ENCODE measurements at regions not wholly inside any gene's neighbourhood (a gene's known extent, or its start where the extent isn't known, plus 50 kb on each side); places are given as distances from the start of the nearest gene placed in this dataset.

DNA sequence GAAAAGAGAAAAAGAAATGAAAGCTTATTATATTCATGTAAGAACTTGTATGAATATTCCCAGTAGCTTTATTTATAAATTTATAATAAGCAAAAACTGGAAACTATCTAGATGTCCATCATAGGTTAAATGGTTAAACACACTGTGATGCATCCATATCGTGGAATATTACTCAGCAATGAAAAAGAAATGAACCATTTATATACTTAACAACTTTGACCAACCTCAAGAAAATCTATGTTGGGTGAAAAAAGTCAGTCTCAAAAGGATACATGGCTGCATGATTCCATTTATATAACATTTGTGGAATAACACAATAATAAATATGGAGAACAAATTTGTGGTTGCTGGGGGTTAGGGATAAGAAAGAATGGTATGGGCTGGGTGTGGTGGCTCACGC lies 713.0 kb upstream of the SGO1 start:
- ChIA-PET POLR2A (no interaction called here), CTCF (no interaction called here)
- TF ChIP-seq TARDBP (IDR thresholded peaks at IDR 0.05): no peak
- no peak for TF ChIP-seq NFRKB (IDR thresholded peaks at IDR 0.05)
- no peak for TF ChIP-seq LEF1 (IDR thresholded peaks at IDR 0.05; ENCODE audit: borderline replicate concordance)
- TF ChIP-seq HDGF (IDR thresholded peaks at IDR 0.05; ENCODE audit: borderline replicate concordance): no peak
- no peak for TF ChIP-seq L3MBTL2 (conservative IDR thresholded peaks at IDR 0.05)
- no peak for TF ChIP-seq CTBP1 (IDR thresholded peaks at IDR 0.05; ENCODE audit: borderline replicate concordance)
- no peak for TF ChIP-seq ARNT (IDR thresholded peaks at IDR 0.05)
- TF ChIP-seq SP1 (IDR thresholded peaks at IDR 0.05): no peak
- DNase-seq (ENCODE audit: extremely low spot score): no peak

DNA sequence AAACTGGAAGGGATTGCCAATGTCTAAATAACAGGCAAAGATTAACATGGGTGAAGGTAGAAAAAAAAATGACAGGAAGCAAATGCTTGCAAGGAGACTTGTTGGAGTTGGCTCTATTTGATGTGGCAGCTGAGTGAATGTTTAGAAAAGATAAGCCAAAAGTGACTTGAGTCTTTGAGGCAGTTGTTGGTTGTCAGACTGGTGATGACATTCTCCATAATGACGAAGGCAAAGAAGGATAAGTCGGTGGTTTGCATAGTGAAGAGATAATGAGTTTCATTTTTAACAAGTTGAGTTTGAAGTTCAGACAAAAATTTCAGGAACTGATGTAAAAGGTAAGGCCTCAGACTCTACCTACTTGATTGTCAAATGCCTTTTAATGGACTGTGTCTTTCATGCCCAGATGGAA lies 704.1 kb upstream of the SGO1 start:
- no peak for DNase-seq (ENCODE audit: extremely low spot score)
- ChIA-PET CTCF (no interaction called here), POLR2A (no interaction called here)
- TF ChIP-seq ZNF384 (IDR thresholded peaks at IDR 0.05): no peak
- no peak for TF ChIP-seq FOXK2 (IDR thresholded peaks at IDR 0.05)
- no peak for TF ChIP-seq SP1 (IDR thresholded peaks at IDR 0.05)
- no peak for TF ChIP-seq FOXA1 (IDR thresholded peaks at IDR 0.05)
- TF ChIP-seq PKNOX1 (IDR thresholded peaks at IDR 0.05): no peak
- no peak for TF ChIP-seq SUZ12 (IDR thresholded peaks at IDR 0.05)

- CTCF ChIA-PET: no interaction called here
- POLR2A ChIA-PET: no interaction called here
- no peak for DNase-seq (ENCODE audit: extremely low spot score)
- TF ChIP-seq BHLHE40 (IDR thresholded peaks at IDR 0.05; ENCODE audit: borderline replicate concordance) (no peak), TARDBP (IDR thresholded peaks at IDR 0.05) (no peak), FOXA1 (IDR thresholded peaks at IDR 0.05) (no peak)
These were observed 692.7 kb upstream of the SGO1 start for GRCh38 chr3:20878691-20879090.

DNA sequence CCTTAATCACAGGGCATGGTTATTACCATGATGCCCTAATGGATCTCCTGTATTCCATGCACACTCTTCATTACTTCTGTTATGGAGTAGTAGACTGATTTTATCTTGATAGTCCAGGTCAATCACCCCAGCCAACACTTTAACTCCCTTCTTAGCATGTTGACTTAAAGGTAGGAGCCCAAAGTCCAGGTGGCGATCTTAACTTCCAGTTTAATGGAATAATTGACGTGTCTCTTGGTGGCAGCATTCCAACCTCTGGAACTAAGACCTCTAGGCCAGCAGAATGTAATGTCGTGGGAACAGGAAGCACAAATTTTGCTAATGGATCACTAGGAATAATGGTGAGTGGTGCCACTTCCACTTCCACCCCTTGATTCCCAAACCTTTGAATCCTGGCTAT lies 687.2 kb upstream of the SGO1 start:
- POLR2A ChIA-PET: no interaction called here

DNA sequence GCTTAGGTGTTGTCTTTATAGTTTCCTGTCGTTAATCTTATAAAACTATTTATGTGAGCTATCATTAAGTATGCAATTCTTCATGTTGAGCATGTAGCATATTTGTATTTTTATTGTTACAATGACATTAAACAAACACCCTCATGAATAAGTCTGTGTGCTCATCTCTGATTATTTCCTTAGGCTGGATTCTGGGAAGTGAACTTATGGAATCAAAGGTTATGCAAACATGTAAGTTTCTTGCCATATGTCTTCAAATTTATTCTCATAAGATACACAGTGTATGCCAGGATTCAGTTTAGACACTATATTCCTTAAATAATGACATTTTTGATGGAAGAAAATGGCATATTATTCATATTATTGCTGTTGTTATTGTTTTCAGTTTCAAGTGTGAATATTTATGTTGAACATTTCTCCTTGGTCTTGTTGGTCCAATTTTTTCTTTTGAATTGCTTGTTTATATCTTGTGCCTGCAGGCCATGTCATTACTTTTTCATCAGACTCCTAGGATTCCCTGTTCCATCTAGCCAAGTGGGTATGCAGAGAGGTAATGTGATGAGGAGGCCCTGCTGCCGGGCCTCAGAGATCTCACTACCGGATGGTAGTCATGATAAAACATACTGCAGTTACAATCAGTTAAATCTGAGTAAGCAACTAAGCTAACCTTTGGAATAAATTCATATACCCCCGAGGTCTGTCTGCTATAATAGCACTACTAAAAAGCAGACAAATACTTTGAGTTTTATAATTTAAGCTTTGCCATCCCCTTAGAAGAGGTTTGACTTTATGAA lies 684.3 kb upstream of the SGO1 start:
- no peak for TF ChIP-seq L3MBTL2 (conservative IDR thresholded peaks at IDR 0.05)
- no peak for TF ChIP-seq ELF4 (IDR thresholded peaks at IDR 0.05)
- TF ChIP-seq FOXA1 (IDR thresholded peaks at IDR 0.05): no peak
- TF ChIP-seq SP1 (IDR thresholded peaks at IDR 0.05): no peak
- no peak for TF ChIP-seq CTBP1 (IDR thresholded peaks at IDR 0.05; ENCODE audit: borderline replicate concordance)
- no peak for TF ChIP-seq ZNF384 (IDR thresholded peaks at IDR 0.05)
- TF ChIP-seq HDGF (IDR thresholded peaks at IDR 0.05; ENCODE audit: borderline replicate concordance): no peak
- TF ChIP-seq ARNT (IDR thresholded peaks at IDR 0.05): no peak
- no peak for TF ChIP-seq TARDBP (IDR thresholded peaks at IDR 0.05)
- no peak for TF ChIP-seq LEF1 (IDR thresholded peaks at IDR 0.05; ENCODE audit: borderline replicate concordance)
- no peak for TF ChIP-seq FOXM1 (IDR thresholded peaks at IDR 0.05; ENCODE audit: borderline replicate concordance)
- no peak for TF ChIP-seq SUZ12 (IDR thresholded peaks at IDR 0.05)
- TF ChIP-seq BHLHE40 (IDR thresholded peaks at IDR 0.05; ENCODE audit: borderline replicate concordance): no peak
- no peak for TF ChIP-seq NFRKB (IDR thresholded peaks at IDR 0.05)
- no peak for TF ChIP-seq FOXK2 (IDR thresholded peaks at IDR 0.05)
- no peak for TF ChIP-seq PKNOX1 (IDR thresholded peaks at IDR 0.05)
- DNase-seq (ENCODE audit: extremely low spot score): no peak
- POLR2A ChIA-PET: no interaction called here
- CTCF ChIA-PET: no interaction called here

More for the DNA sequence above, 687.2 kb upstream of the SGO1 start:
- DNase-seq (ENCODE audit: extremely low spot score): no peak
- CTCF ChIA-PET: no interaction called here
- TF ChIP-seq FOXK2 (IDR thresholded peaks at IDR 0.05) (no peak), L3MBTL2 (conservative IDR thresholded peaks at IDR 0.05) (no peak), ZNF384 (IDR thresholded peaks at IDR 0.05) (no peak), SUZ12 (IDR thresholded peaks at IDR 0.05) (no peak), LEF1 (IDR thresholded peaks at IDR 0.05; ENCODE audit: borderline replicate concordance) (no peak), NFRKB (IDR thresholded peaks at IDR 0.05) (no peak), FOXA1 (IDR thresholded peaks at IDR 0.05) (no peak), ARNT (IDR thresholded peaks at IDR 0.05) (no peak), TARDBP (IDR thresholded peaks at IDR 0.05) (no peak), SP1 (IDR thresholded peaks at IDR 0.05) (no peak), ELF4 (IDR thresholded peaks at IDR 0.05) (no peak), PKNOX1 (IDR thresholded peaks at IDR 0.05) (no peak), FOXM1 (IDR thresholded peaks at IDR 0.05; ENCODE audit: borderline replicate concordance) (no peak), HDGF (IDR thresholded peaks at IDR 0.05; ENCODE audit: borderline replicate concordance) (no peak), BHLHE40 (IDR thresholded peaks at IDR 0.05; ENCODE audit: borderline replicate concordance) (no peak), CTBP1 (IDR thresholded peaks at IDR 0.05; ENCODE audit: borderline replicate concordance) (no peak)

DNA sequence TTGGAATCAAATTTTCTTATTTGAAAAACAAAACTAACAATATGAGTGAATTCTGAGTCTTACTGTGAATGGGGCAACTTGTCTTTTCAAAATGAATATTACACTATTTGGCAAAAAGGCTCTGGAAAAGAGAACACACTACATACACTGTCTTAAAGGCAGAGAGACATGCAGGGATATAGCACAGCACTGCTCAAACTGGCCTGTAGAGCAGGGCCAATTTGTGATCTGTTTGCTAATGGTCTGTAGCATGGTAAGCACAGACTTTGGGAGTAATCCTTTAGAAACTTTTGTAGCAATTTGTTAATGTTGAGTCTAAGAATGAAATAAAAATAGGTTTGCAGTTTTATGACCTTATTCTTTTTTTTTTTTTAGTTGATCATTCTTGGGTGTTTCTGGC lies 679.8 kb upstream of the SGO1 start:
- DNase-seq (ENCODE audit: extremely low spot score): no peak
- CTCF ChIA-PET: no interaction called here
- POLR2A ChIA-PET: no interaction called here
- TF ChIP-seq ARNT (IDR thresholded peaks at IDR 0.05): no peak
- TF ChIP-seq CTBP1 (IDR thresholded peaks at IDR 0.05; ENCODE audit: borderline replicate concordance): no peak
- no peak for TF ChIP-seq L3MBTL2 (conservative IDR thresholded peaks at IDR 0.05)
- TF ChIP-seq TARDBP (IDR thresholded peaks at IDR 0.05): no peak
- no peak for TF ChIP-seq HDGF (IDR thresholded peaks at IDR 0.05; ENCODE audit: borderline replicate concordance)
- TF ChIP-seq FOXM1 (IDR thresholded peaks at IDR 0.05; ENCODE audit: borderline replicate concordance): no peak
- TF ChIP-seq FOXA1 (IDR thresholded peaks at IDR 0.05): no peak
- no peak for TF ChIP-seq FOXK2 (IDR thresholded peaks at IDR 0.05)
- TF ChIP-seq ELF4 (IDR thresholded peaks at IDR 0.05): no peak
- no peak for TF ChIP-seq BHLHE40 (IDR thresholded peaks at IDR 0.05; ENCODE audit: borderline replicate concordance)
- no peak for TF ChIP-seq LEF1 (IDR thresholded peaks at IDR 0.05; ENCODE audit: borderline replicate concordance)
- no peak for TF ChIP-seq SUZ12 (IDR thresholded peaks at IDR 0.05)
- no peak for TF ChIP-seq SP1 (IDR thresholded peaks at IDR 0.05)
- TF ChIP-seq NFRKB (IDR thresholded peaks at IDR 0.05): no peak
- TF ChIP-seq ZNF384 (IDR thresholded peaks at IDR 0.05): no peak
- TF ChIP-seq PKNOX1 (IDR thresholded peaks at IDR 0.05): no peak

Measured in HEK293T (cell line).